Esophagus squamous epithelium (tissue), 4 donors: ENCODE measurements at regions not wholly inside any gene's neighbourhood (a gene's known extent, or its start where the extent isn't known, plus 50 kb on each side); places are given as distances from the start of the nearest gene placed in this dataset.

ENCODE experiments used
- CTCF ChIP-seq, 6 experiments: fragments of 450-650 bp in 4 of 6; fragments of 200-600 bp in 2 of 6; sonication (generic) in 2 of 6; IDR thresholded peaks; one replicate each; pipeline ENCODE4 v1.5.1; 2016 to 2019; ENCODE audit warnings: antibody characterized with exemption in 6 of 6, mild to moderate bottlenecking in 4 of 6, moderate library complexity in 4 of 6
- POLR2A ChIP-seq, 4 donors: fragments of 450-650 bp; IDR thresholded peaks; one replicate each; pipeline ENCODE4 v1.6.1; 2017; ENCODE audit warnings: antibody characterized with exemption in 4 of 4, mild to moderate bottlenecking in 4 of 4, moderate library complexity in 3 of 4

- TF ChIP-seq CTCF (IDR thresholded peaks at IDR 0.05) (no peak), POLR2A (IDR thresholded peaks at IDR 0.05) (no peak)
Observed at GRCh38 chr9:110105107-110105506, 102.9 kb downstream of the C9orf152 start.
